GM18870 (cell line): ENCODE measurements at regions not wholly inside any gene's neighbourhood (a gene's known extent, or its start where the extent isn't known, plus 50 kb on each side); places are given as distances from the start of the nearest gene placed in this dataset.
"Not testable (repeated sequence)": the region's sequence is repeated elsewhere in the genome, so short reads cannot be mapped to it uniquely, and the experiment has no call there.

Experiments
- ATAC-seq: cut with Tn5 transposase; IDR thresholded peaks from one replicate; pipeline ENCODE4 v1.9.1; 2021; ENCODE audit warnings: moderate library complexity; ENCODE audit not compliant: unreplicated experiment

DNA sequence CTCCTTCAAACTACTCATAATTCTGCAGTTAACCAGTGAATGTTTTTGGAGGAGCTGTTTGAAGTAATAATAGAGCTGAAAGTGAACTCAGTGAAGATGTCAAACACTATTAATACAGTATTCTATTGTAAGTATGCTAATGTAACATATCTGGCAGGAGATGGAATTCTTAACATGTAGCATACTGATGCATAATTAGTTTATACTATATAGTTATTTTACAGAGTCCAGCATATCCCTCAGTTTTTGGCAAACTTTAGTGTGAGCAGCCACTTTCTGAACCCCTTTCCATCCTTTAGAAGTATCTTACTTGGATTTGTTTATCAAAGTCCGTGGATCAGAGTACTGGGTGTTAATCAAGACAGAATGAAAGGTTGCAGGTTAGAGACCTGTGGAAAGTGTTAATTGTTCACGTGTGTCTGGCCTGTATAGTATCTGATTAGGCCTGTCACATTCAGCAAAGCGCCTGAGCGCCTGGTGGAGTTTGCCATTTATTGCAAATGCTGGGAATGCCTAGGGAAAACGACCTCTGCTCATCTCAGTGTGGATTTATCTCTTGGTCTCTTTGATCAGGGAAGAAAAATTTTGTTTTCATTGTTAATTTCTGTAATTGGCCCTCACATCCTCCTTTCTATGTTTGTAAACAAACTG, 251.7 kb upstream of the MAD2L1 start:
- no peak for ATAC-seq

- no peak for ATAC-seq
These were observed 251.1 kb upstream of the MAD2L1 start for GRCh38 chr4:120317713-120318112.

DNA sequence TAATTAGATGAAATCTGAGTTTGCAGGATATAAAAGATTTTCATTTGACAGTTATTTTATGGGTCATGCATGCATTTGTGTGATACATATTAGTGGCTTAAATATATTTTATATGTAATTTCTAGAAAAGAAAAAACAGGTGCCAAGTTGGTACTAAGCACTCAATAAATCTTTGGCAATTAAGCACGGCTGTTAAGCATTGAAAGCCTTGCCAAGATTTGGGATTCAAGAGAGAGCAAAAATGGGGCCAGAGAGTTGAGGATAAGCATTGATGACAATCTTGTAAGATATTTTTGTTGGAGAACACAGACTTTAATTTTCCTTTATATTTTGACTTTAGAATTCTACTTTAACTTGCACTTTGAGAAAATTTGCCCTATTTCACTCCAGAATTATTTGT, 249.8 kb upstream of the MAD2L1 start:
- ATAC-seq = no peak

GRCh38 chr4:120314969-120315368, 248.3 kb upstream of the MAD2L1 start:
- peak; percentile 50 for ATAC-seq

DNA sequence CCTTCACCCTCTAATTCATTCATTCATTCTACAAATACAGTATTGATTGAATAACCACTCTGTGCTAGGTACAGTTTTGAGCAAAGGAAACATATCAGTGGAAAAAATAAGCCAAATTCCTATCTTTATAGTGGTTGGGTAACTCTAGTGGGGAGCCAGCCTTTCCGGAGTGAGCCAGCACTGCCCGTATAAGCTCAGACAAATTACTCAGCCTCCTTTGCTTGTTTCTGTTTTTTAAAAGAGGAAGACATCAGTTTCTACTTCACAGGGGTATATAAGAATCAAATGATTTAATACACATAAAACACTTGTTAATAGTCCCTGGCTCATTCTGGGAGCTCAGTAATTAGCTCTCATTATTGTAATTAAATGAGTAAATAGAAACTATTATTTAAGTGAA, 238.2 kb upstream of the MAD2L1 start:
- ATAC-seq = no peak

DNA sequence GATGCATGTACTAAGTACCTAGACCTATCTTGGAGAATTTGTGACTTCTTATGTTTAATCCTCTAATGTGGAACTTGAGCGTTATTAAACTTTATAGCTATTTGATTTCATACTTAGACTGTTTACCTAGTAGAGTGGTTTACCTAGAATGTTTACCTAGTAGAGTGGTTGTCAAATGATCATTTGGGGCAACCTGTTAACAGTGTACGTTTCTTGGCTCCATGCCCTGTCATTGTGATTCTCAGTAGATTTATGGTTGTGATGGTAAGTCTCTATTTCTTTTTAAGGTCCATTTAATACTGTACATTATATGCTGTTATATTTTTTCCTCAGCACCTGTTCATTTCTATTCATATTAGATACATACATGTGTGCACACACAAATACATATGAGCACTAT, 233.0 kb upstream of the MAD2L1 start:
- no peak for ATAC-seq

GRCh38 chr4:120293341-120293740, 226.7 kb upstream of the MAD2L1 start:
- ATAC-seq = no peak

GRCh38 chr4:120291541-120291940, 224.9 kb upstream of the MAD2L1 start:
- ATAC-seq = no peak

DNA sequence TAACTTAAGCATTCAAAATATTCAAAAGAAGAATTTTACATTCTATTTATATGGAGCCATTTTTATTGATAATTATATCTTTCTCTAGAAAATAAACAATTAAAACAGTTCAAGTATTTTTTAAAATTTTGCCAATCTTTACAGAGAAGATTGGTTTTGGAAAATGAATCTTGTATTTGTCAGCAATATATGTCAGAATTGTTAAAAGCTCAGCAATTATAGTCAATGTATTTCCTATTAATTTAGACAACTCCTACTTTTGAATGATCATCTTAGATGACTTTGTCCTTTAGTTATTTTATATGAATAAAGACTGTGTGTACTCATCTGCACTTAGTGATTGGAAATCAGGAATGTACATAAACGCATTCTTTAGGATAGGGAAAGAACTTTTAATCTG, 223.9 kb upstream of the MAD2L1 start:
- ATAC-seq = no peak

DNA sequence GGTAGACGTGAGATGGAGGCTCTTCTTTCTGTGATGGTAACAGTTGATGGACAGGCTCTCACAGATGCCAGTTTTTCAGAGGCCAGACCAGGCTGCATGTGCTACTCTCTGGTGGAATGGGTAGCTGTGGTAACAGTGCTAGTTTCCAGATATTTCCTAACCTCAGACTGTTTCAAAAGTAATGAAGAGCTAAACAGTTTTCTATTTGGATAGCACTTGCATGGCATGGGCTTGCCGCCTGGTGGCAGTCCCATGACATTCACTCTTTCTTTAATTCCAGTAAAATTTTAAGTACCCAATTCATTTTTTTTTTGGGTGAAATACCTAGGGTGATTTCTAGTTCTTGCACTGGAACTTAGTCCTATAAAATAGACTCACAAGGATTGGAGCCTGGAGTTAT, 220.2 kb upstream of the MAD2L1 start:
- ATAC-seq = no peak

- ATAC-seq = no peak
These were observed 214.9 kb upstream of the MAD2L1 start for GRCh38 chr4:120281581-120281980.

GRCh38 chr4:120277391-120277790, 210.7 kb upstream of the MAD2L1 start:
- no peak for ATAC-seq

- ATAC-seq = no peak
These were observed 200.0 kb upstream of the MAD2L1 start for GRCh38 chr4:120266602-120267001.

DNA sequence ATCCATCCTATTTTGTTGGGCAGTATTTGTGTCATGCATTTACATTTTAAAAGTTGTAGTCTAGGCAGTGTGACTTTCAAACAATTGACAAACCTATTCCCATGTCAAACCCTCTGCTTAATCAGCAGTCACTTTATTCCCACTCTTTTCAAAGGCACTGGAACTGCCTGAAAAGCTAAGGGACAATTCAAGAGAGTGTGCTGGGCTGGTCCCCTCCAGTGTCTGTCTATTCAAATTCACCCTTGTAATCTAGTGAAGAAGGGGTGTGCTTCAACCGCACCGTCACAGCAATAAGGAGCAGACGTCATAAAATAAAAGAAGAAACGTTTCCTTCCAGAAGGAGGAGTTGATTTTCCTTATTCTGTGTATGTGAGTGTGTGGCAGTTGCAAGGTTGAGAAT, 197.0 kb upstream of the MAD2L1 start:
- ATAC-seq = no peak

DNA sequence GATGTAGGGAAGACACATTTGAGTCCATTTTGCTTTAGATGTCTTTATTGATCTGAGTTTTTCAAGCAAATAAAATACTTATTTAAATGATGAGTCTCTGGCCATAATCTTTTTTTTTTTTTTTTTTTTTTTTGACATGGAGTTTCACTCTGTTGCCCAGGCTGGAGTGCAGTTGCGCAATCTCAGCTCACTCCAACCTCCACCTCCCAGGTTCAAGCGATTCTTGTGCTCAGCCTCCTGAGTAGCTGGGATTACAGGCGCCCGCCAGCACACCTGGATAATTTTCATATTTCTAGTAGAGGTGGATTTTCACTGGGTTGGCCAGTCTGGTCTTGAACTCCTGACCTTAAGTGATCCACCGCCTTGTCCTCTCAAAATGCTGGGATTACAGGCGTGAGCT, 194.5 kb upstream of the MAD2L1 start:
- no peak for ATAC-seq

DNA sequence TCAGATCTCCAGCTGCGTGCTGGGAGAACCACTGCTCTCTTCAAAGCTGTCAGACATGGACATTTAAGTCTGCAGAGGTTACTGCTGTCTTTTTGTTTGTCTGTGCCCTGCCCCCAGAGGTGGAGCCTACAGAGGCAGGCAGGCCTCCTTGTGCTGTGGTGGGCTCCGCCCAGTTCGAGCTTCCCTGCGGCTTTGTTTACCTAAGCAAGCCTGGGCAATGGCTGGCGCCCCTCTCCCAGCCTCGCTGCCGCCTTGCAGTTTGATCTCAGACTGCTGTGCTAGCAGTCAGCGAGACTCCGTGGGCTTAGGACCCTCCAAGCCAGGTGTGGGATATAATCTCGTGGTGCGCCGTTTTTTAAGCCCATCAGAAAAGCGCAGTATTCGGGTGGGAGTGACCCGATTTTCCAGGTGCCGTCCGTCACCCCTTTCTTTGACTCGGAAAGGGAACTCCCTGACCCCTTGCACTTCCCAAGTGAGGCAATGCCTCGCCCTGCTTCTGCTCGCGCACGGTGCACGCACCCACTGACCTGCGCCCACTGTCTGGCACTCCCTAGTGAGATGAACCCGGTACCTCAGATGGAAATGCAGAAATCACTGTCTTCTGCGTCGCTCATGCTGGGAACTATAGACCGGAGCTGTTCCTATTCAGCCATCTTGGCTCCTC, 189.6 kb upstream of the MAD2L1 start:
- not testable (repeated sequence) for ATAC-seq

- no peak for ATAC-seq
These were observed 171.8 kb upstream of the MAD2L1 start for GRCh38 chr4:120238277-120238973.

DNA sequence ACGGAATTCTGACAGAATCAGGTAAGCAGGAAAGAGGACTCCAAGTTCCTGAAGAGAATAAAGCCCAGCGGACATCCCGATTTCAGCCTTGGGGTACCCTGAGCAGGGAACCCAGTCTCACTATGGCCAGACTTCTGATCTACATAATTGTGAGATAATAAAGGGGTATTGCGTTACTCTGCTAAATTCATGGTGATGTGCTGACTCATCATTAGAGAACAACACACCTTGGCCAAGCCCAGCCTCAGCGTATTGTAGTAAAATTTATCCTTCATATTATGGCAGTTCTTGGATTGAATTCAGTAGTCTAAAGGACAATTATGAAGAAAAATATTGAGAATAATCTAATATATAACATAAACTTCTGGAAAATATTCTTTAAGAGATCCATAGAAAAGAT, 170.2 kb upstream of the MAD2L1 start:
- ATAC-seq = no peak

DNA sequence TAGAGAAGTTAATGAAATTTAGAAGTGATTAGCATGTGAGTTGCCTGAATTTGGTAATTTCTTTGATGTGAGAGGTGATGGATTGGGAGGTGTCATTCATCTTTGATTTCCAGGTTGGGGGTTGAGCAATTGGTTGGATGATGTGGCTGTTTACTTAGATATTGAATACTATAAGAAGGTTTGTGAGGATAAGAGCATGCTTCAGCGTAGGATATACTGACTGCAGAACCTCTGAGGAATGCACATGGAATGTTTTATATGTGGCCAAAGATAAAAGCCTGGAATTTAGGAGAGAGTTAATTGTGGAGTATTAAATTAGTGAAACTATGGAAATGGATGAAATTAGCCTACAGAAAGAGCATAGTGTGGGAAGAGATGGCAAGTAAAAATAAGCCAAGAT, 165.4 kb upstream of the MAD2L1 start:
- no peak for ATAC-seq

- ATAC-seq = no peak
These were observed 161.4 kb upstream of the MAD2L1 start for GRCh38 chr4:120228086-120228485.

DNA sequence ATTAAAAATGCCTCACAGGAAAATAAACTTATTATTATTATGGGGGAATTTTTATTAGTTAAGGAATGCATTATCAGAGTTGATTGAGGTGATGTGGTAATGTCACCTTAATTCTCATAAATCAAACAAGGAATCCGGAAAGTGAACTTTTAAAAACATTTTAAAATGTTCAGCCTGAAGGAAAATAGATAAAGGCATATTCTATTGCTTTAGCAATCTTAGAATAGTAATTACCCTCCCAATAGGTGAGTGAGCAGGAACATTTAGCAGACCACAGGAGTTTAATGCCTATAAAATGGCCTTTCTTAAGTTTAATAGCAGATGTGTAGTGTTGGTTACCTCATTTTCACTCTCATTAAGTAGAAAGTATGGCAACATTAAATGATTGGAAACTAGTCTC, 160.9 kb upstream of the MAD2L1 start:
- ATAC-seq = no peak

DNA sequence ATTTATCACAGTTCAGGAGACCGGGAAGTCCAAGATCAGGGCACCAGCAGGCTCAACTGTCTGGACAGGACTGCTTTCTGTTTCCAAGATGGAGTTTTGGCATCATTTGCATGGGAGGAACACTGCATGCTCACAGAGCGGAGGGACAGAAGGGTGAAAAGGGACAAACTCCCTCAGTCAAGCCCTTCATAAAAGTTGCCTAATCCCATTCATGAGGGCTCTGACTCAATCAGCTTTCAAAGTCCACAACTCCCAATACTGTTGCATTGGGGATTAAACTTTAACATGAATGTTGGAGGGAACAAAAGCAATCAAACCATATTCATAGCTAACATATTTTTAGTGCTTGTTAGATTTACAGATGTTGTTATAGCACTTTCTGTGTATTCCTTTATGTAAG, 158.9 kb upstream of the MAD2L1 start:
- no peak for ATAC-seq
